ENCODE measurements at regions not wholly inside any gene's neighbourhood (a gene's known extent, or its start where the extent isn't known, plus 50 kb on each side); places are given as distances from the start of the nearest gene placed in this dataset.

GRCh38 chr20:12482661-12483060, 526.1 kb upstream of the SPTLC3 start:
- H3K27me3 ChIP-seq (replicated peaks in 1 of 7), result no peaks in the 10 kb centered on the region
- TF ChIP-seq, protein P1, sequence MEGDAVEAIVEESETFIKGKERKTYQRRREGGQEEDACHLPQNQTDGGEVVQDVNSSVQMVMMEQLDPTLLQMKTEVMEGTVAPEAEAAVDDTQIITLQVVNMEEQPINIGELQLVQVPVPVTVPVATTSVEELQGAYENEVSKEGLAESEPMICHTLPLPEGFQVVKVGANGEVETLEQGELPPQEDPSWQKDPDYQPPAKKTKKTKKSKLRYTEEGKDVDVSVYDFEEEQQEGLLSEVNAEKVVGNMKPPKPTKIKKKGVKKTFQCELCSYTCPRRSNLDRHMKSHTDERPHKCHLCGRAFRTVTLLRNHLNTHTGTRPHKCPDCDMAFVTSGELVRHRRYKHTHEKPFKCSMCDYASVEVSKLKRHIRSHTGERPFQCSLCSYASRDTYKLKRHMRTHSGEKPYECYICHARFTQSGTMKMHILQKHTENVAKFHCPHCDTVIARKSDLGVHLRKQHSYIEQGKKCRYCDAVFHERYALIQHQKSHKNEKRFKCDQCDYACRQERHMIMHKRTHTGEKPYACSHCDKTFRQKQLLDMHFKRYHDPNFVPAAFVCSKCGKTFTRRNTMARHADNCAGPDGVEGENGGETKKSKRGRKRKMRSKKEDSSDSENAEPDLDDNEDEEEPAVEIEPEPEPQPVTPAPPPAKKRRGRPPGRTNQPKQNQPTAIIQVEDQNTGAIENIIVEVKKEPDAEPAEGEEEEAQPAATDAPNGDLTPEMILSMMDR (IDR thresholded peaks at IDR 0.05 in 8 of 11, conservative IDR thresholded peaks at IDR 0.05 in 3 of 11), result no peak
- TF ChIP-seq POLR2AphosphoS5 (IDR thresholded peaks at IDR 0.05) (no peak), POLR2A (IDR thresholded peaks at IDR 0.05) (no peak)
- no peak overlapping the region for H3K4me3 ChIP-seq
- no peaks in the 10 kb centered on the region for H3K36me3 ChIP-seq
- DNase-seq, result no peak
- WGBS, 5 donors, result 81 to 100% (median 86%) methylated on average over 2 of the region's 2 CpGs
- peaks cover 0 to 3% (median 0%) of the 10 kb centered on the region in 8 donors for H3K9me3 ChIP-seq
- H3K4me1 ChIP-seq, result no peaks in the 10 kb centered on the region
- H3K27ac ChIP-seq, result no peak overlapping the region
- intact Hi-C loops (cut with DNase I; ENCODE audit: low total_unique reads), result no loop called here

- H3K27me3 ChIP-seq (replicated peaks in 1 of 7), result no peaks in the 10 kb centered on the region
- no peak overlapping the region for H3K4me3 ChIP-seq
- DNase-seq, result no peak
- H3K4me1 ChIP-seq, result no peaks in the 10 kb centered on the region
- 64 to 86% (median 65%) methylated on average over 2 of the region's 2 CpGs for WGBS, 5 donors
- no peak overlapping the region for H3K27ac ChIP-seq
- TF ChIP-seq, protein P1 (IDR thresholded peaks at IDR 0.05 in 8 of 11, conservative IDR thresholded peaks at IDR 0.05 in 3 of 11), result no peak
- TF ChIP-seq POLR2A (IDR thresholded peaks at IDR 0.05) (no peak), POLR2AphosphoS5 (IDR thresholded peaks at IDR 0.05) (no peak)
- intact Hi-C loops (cut with DNase I; ENCODE audit: low total_unique reads), result no loop called here
- H3K9me3 ChIP-seq, result peaks cover 0 to 12% (median 0%) of the 10 kb centered on the region in 8 donors
- no peaks in the 10 kb centered on the region for H3K36me3 ChIP-seq
These were observed 506.3 kb upstream of the SPTLC3 start for GRCh38 chr20:12502443-12502842.

GRCh38 chr20:12504779-12505178, 504.0 kb upstream of the SPTLC3 start:
- no peak for TF ChIP-seq POLR2A (IDR thresholded peaks at IDR 0.05)
- TF ChIP-seq, protein P1 (IDR thresholded peaks at IDR 0.05 in 8 of 11, conservative IDR thresholded peaks at IDR 0.05 in 3 of 11), result no peak
- no peak for TF ChIP-seq POLR2AphosphoS5 (IDR thresholded peaks at IDR 0.05)
- H3K9me3 ChIP-seq, result peaks cover 0 to 3% (median 0%) of the 10 kb centered on the region in 8 donors
- H3K36me3 ChIP-seq, result no peaks in the 10 kb centered on the region
- no peak overlapping the region for H3K27ac ChIP-seq
- H3K4me1 ChIP-seq, result no peaks in the 10 kb centered on the region
- H3K27me3 ChIP-seq (replicated peaks in 1 of 7), result no peaks in the 10 kb centered on the region
- no peak overlapping the region for H3K4me3 ChIP-seq
- intact Hi-C loops (cut with DNase I; ENCODE audit: low total_unique reads), result no loop called here
- 86 to 92% (median 87%) methylated on average over 1 of the region's 1 CpG for WGBS, 5 donors
- no peak for DNase-seq

DNA sequence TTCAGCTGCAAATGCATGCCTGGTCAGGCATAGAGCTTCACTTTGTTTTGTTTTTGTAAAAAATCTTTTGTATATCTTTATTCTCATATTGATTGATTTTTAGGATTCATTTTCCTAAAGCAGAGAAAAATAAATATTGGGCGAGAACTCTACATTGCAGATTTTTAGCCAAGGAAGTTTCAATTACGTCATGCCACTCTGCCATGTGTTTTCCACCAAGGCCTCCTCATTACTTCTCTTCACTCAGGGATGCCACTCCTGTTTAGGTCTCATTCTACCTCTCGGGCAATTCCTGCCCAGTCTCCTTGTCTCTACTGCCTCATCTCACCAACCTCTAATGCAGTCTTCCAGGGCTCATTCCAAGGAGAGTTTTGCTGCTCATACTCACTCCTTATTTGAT, 497.3 kb upstream of the SPTLC3 start:
- DNase-seq, result no peak
- H3K4me3 ChIP-seq, result no peak overlapping the region
- no peak for TF ChIP-seq POLR2A (IDR thresholded peaks at IDR 0.05)
- TF ChIP-seq POLR2AphosphoS5 (IDR thresholded peaks at IDR 0.05), result no peak
- TF ChIP-seq, protein P1 (IDR thresholded peaks at IDR 0.05 in 8 of 11, conservative IDR thresholded peaks at IDR 0.05 in 3 of 11), result no peak
- intact Hi-C loops (cut with DNase I; ENCODE audit: low total_unique reads), result no loop called here
- no peaks in the 10 kb centered on the region for H3K36me3 ChIP-seq
- 69 to 92% (median 86%) methylated on average over 3 of the region's 3 CpGs for WGBS, 5 donors
- H3K9me3 ChIP-seq, result peaks cover 0 to 6% (median 0%) of the 10 kb centered on the region in 8 donors
- H3K4me1 ChIP-seq, result no peaks in the 10 kb centered on the region
- no peaks in the 10 kb centered on the region for H3K27me3 ChIP-seq (replicated peaks in 1 of 7)
- no peak overlapping the region for H3K27ac ChIP-seq
